Activated T-cell treated with anti-CD3 and anti-CD28 coated beads, Interleukin-2, amount 50 U/mL, for 72 hours (primary cell): ENCODE measurements at regions not wholly inside any gene's neighbourhood (a gene's known extent, or its start where the extent isn't known, plus 50 kb on each side); places are given as distances from the start of the nearest gene placed in this dataset.
A peak's percentile ranks its signal among the peaks of the same experiment; 100 is the strongest.

Experiments used
- ATAC-seq, 2 donors: fragments of 150-1000 bp; cut with Tn5 transposase; replicated peaks in 1 of 2; 2 replicates each; pipeline ENCODE4 v1.10.0; 2021; ENCODE audit warnings: moderate library complexity in 2 of 2, mild to moderate bottlenecking in 1 of 2
- DNase-seq, 2 donors: peaks; one replicate each; pipeline ENCODE4 v3.0.0; 2021 to 2022; ENCODE audit warnings: mixed read lengths in 1 of 2
- H3K27ac Mint-ChIP-seq: one replicate; pipeline ENCODE4 v1.8.0; 2022; ENCODE audit warnings: mild to moderate bottlenecking, moderate library complexity, mixed read lengths
- H3K27me3 Mint-ChIP-seq: one replicate; pipeline ENCODE4 v1.8.0; 2022; ENCODE audit warnings: low read depth, mixed read lengths
- H3K36me3 Mint-ChIP-seq, 2 donors: one replicate each; pipeline ENCODE4 v1.8.0; 2022; ENCODE audit warnings: mixed read lengths in 2 of 2, mild to moderate bottlenecking in 1 of 2; ENCODE audit not compliant: insufficient read depth in 2 of 2
- H3K4me1 Mint-ChIP-seq: one replicate; pipeline ENCODE4 v1.8.0; 2022; ENCODE audit warnings: low read depth, mixed read lengths
- H3K4me3 Mint-ChIP-seq, 2 donors: one replicate each; pipeline ENCODE4 v1.8.0; 2022; ENCODE audit warnings: mild to moderate bottlenecking in 2 of 2, mixed read lengths in 2 of 2, moderate library complexity in 2 of 2
- H3K9me3 Mint-ChIP-seq, 2 donors: one replicate each; pipeline ENCODE4 v1.8.0; 2022; ENCODE audit warnings: mixed read lengths in 2 of 2

GRCh38 chr12:46131732-46132469 lies 136.9 kb downstream of the SLC38A1 start:
- Mint-ChIP-seq H3K36me3 (peaks cover 0 to 1% of the 10 kb centered on the region in 2 donors), H3K4me3 (no peak overlapping the region), H3K27me3 (peaks cover 12% of the 10 kb centered on the region), H3K27ac (no peak overlapping the region), H3K4me1 (no peaks in the 10 kb centered on the region), H3K9me3 (no peaks in the 10 kb centered on the region)
- DNase-seq (no peak), ATAC-seq (no peak)

GRCh38 chr12:46127656-46128055 lies 137.3 kb upstream of the SCAF11 start:
- no peak for ATAC-seq
- peaks cover 12% of the 10 kb centered on the region for H3K27me3 Mint-ChIP-seq

GRCh38 chr12:46126050-46126727 lies 135.8 kb upstream of the SCAF11 start:
- H3K9me3 Mint-ChIP-seq, result no peaks in the 10 kb centered on the region
- ATAC-seq, result no peak
- peaks cover 0 to 1% of the 10 kb centered on the region in 2 donors for H3K36me3 Mint-ChIP-seq
- no peak for DNase-seq
- no peak overlapping the region for H3K4me3 Mint-ChIP-seq
- peaks cover 12% of the 10 kb centered on the region for H3K27me3 Mint-ChIP-seq
- no peak overlapping the region for H3K27ac Mint-ChIP-seq
- H3K4me1 Mint-ChIP-seq, result no peaks in the 10 kb centered on the region

More at GRCh38 chr12:46127656-46128055, 137.3 kb upstream of the SCAF11 start:
- Mint-ChIP-seq H3K36me3 (peaks cover 0 to 1% of the 10 kb centered on the region in 2 donors), H3K27ac (no peak overlapping the region), H3K9me3 (no peaks in the 10 kb centered on the region), H3K4me1 (no peaks in the 10 kb centered on the region), H3K4me3 (no peak overlapping the region)
- DNase-seq, result no peak

GRCh38 chr12:46124848-46125619 lies 134.7 kb upstream of the SCAF11 start:
- peaks cover 12% of the 10 kb centered on the region for H3K27me3 Mint-ChIP-seq
- H3K4me3 Mint-ChIP-seq, result peak overlapping the region; percentile 49 to 61
- no peaks in the 10 kb centered on the region for H3K9me3 Mint-ChIP-seq
- ATAC-seq (peak; percentile 81 to 83), DNase-seq (peak; percentile 47 to 54)
- peaks cover 0 to 1% of the 10 kb centered on the region in 2 donors for H3K36me3 Mint-ChIP-seq
- H3K4me1 Mint-ChIP-seq, result no peaks in the 10 kb centered on the region
- peak overlapping the region; percentile 10 for H3K27ac Mint-ChIP-seq

- H3K27ac Mint-ChIP-seq, result no peak overlapping the region
- no peaks in the 10 kb centered on the region for H3K9me3 Mint-ChIP-seq
- peaks cover 13% of the 10 kb centered on the region for H3K27me3 Mint-ChIP-seq
These were observed 133.9 kb upstream of the SCAF11 start for GRCh38 chr12:46124132-46124847.

GRCh38 chr12:46112364-46112763 lies 122.0 kb upstream of the SCAF11 start:
- DNase-seq, result no peak
- ATAC-seq, result no peak
- peaks cover 2 to 4% of the 10 kb centered on the region in 2 donors for H3K36me3 Mint-ChIP-seq
- H3K9me3 Mint-ChIP-seq, result peaks cover 1 to 4% of the 10 kb centered on the region in 2 donors
- peaks cover 7% of the 10 kb centered on the region for H3K27me3 Mint-ChIP-seq
- no peak overlapping the region for H3K27ac Mint-ChIP-seq
- no peaks in the 10 kb centered on the region for H3K4me1 Mint-ChIP-seq
- H3K4me3 Mint-ChIP-seq, result no peak overlapping the region

More at GRCh38 chr12:46124132-46124847, 133.9 kb upstream of the SCAF11 start:
- ATAC-seq, result no peak
- Mint-ChIP-seq H3K4me1 (no peaks in the 10 kb centered on the region), H3K36me3 (peaks cover 0 to 1% of the 10 kb centered on the region in 2 donors), H3K4me3 (no peak overlapping the region)
- DNase-seq, result no peak

GRCh38 chr12:46111715-46112114 lies 121.3 kb upstream of the SCAF11 start:
- no peak overlapping the region for H3K27ac Mint-ChIP-seq
- peaks cover 2 to 4% of the 10 kb centered on the region in 2 donors for H3K36me3 Mint-ChIP-seq
- no peak overlapping the region for H3K4me3 Mint-ChIP-seq

GRCh38 chr12:46110928-46111699 lies 120.7 kb upstream of the SCAF11 start:
- DNase-seq, result no peak
- no peak for ATAC-seq
- H3K4me3 Mint-ChIP-seq, result no peak overlapping the region
- no peak overlapping the region for H3K27ac Mint-ChIP-seq
- H3K36me3 Mint-ChIP-seq, result peaks cover 2 to 4% of the 10 kb centered on the region in 2 donors
- H3K4me1 Mint-ChIP-seq, result no peaks in the 10 kb centered on the region
- H3K27me3 Mint-ChIP-seq, result peaks cover 7% of the 10 kb centered on the region
- peaks cover 1 to 4% of the 10 kb centered on the region in 2 donors for H3K9me3 Mint-ChIP-seq

More at GRCh38 chr12:46111715-46112114, 121.3 kb upstream of the SCAF11 start:
- Mint-ChIP-seq H3K9me3 (peaks cover 1 to 4% of the 10 kb centered on the region in 2 donors), H3K4me1 (no peaks in the 10 kb centered on the region), H3K27me3 (peaks cover 7% of the 10 kb centered on the region)
- ATAC-seq, result no peak
- DNase-seq, result no peak

GRCh38 chr12:46110223-46110611 lies 119.8 kb upstream of the SCAF11 start:
- Mint-ChIP-seq H3K4me3 (no peak overlapping the region), H3K9me3 (peaks cover 1 to 4% of the 10 kb centered on the region in 2 donors), H3K27me3 (peaks cover 2% of the 10 kb centered on the region), H3K4me1 (no peaks in the 10 kb centered on the region), H3K36me3 (peaks cover 2 to 4% of the 10 kb centered on the region in 2 donors), H3K27ac (no peak overlapping the region)
- DNase-seq (no peak), ATAC-seq (no peak)

GRCh38 chr12:46109343-46110222 lies 119.2 kb upstream of the SCAF11 start:
- no peak for DNase-seq
- Mint-ChIP-seq H3K36me3 (peaks cover 2 to 4% of the 10 kb centered on the region in 2 donors), H3K9me3 (peaks cover 1 to 4% of the 10 kb centered on the region in 2 donors), H3K4me1 (no peaks in the 10 kb centered on the region), H3K27ac (no peak overlapping the region), H3K27me3 (no peaks in the 10 kb centered on the region), H3K4me3 (no peak overlapping the region)
- ATAC-seq, result no peak

GRCh38 chr12:46108721-46109120 lies 118.3 kb upstream of the SCAF11 start:
- ATAC-seq (no peak), DNase-seq (no peak)
- Mint-ChIP-seq H3K9me3 (peaks cover 1 to 4% of the 10 kb centered on the region in 2 donors), H3K36me3 (peaks cover 2 to 4% of the 10 kb centered on the region in 2 donors), H3K27me3 (no peaks in the 10 kb centered on the region), H3K4me3 (no peak overlapping the region), H3K27ac (no peak overlapping the region), H3K4me1 (no peaks in the 10 kb centered on the region)
